HS-5 (cell line): ENCODE measurements at regions not wholly inside any gene's neighbourhood (a gene's known extent, or its start where the extent isn't known, plus 50 kb on each side); places are given as distances from the start of the nearest gene placed in this dataset.

Experiments used
- DNase-seq: peaks from one replicate; pipeline ENCODE4 v3.0.0-alpha.2; 2012; ENCODE audit warnings: low read depth

DNA sequence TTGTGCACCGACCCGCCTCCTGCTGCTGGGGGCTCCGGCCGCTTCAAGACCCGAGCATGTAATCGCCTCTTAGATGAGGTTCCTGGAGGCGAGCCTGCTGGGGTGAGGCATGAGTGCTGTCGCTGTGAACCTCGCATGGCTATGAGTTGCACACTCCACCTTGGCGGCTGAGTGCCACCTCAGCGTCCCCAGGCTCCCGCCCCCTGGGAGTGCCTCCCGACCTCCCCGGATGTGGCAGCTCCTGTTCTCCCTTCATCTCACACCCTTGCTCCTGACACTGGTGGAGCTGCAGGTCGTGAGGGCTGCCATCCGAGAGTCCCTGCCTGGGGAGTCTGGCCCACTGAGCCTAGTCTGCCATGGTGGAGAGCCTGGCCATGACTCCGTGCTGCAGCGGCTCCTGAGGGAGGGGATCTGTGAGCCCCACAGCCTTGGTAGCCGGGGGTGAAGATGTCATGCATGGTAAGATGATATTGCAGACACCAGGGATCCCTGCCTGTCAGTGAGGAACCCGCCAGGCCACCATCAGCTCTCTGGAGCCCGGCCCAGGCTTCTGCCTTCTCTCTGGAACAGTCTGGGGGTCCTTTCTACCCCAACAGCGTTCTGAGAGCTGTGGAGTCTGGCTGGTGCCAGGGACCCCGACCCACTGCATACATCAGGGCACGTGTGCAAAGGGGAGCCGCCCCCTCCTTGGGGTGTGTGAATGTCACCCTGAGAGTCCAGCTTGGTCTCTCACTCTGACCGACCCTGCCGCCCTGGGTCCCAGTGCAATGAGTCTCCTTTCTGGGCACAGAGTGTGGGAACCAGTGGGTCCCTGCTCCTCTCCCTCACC, 61.6 kb upstream of the HS6ST1 start:
- DNase-seq: no peak

- no peak for DNase-seq
Observed at GRCh38 chr2:128380961-128381938, 62.6 kb upstream of the HS6ST1 start.

DNA sequence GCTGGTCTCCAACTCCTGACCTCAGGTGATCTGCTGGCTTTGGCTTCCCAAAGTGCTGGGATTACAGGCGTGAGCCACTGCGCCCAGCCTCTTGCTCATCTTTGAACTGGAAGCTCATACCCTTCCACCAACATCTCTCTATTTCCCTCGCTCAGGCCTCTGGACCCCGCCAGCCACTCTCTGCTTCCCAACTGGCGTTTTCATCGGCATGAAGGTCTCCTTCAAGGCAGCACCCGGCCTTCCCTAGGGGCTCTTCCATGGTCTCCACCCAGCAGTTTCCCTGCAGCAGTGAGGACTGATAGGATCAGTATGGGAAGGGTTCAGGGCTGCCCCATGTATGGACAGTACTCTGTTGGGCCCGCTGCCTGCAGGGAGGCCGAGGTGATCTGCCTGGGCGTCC, 65.8 kb upstream of the HS6ST1 start:
- no peak for DNase-seq

DNA sequence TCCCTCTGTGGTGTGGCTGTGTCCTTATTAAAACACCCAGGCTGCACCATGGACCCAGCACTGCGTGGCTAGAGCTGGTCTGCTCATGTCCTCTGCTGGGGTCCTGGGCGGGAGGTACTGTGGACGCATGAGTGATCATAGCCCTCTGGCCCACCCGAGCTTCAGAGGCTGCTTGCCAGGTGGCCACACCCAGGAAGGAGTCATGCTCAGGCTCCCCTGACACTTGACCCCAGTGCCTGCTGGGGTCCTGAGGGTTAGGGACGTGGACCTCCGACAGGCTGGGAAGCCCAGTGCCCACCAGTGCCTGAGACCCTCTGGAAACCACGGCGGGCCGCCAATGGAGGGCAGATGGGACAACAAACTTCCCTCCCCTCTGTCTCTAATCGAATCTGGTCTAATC, 66.3 kb upstream of the HS6ST1 start:
- DNase-seq: no peak

DNA sequence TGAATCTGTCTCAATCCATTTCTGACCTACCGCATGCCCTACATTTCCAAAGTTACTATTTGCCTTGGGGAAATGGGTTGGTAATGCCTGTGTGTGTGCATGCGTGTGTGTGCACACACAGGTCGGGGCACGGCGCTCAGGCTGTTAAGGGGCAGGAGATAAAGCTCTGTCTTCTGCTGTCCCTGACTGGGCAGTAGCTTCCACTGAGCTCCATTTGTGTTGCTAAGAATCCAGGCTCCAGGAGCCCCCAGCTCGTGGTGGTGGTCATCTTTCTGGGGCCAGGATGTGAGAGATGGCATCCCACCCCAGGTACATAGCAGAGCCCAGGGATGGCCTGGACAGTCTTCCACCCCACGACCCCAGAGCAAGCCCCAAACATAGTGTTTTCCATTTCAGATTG, 66.7 kb upstream of the HS6ST1 start:
- no peak for DNase-seq

DNA sequence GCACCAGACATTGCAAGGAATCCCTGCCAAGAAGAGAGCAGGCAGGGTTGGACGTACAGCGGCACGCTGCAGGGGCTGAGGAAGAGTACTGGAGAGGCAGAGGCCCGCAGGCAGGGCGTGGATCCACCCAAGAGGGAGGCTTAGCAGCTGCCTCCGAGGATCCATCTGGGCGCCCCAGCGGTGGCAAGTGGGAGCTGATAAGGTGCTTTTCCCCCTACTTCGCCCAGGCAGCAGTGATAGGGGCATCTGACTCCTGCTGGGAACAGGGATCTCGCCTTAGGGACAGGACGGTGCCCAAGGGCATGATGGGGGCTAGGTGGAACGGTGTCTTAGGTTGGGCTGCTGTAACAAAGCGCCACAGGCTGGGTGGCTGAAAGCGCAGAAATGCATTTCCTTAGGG, 67.4 kb upstream of the HS6ST1 start:
- DNase-seq: no peak

- no peak for DNase-seq
Observed at GRCh38 chr2:128388499-128388941, 69.9 kb upstream of the HS6ST1 start.

GRCh38 chr2:128389388-128390086, 70.9 kb upstream of the HS6ST1 start:
- no peak for DNase-seq

GRCh38 chr2:128390256-128390990, 71.8 kb upstream of the HS6ST1 start:
- no peak for DNase-seq

DNA sequence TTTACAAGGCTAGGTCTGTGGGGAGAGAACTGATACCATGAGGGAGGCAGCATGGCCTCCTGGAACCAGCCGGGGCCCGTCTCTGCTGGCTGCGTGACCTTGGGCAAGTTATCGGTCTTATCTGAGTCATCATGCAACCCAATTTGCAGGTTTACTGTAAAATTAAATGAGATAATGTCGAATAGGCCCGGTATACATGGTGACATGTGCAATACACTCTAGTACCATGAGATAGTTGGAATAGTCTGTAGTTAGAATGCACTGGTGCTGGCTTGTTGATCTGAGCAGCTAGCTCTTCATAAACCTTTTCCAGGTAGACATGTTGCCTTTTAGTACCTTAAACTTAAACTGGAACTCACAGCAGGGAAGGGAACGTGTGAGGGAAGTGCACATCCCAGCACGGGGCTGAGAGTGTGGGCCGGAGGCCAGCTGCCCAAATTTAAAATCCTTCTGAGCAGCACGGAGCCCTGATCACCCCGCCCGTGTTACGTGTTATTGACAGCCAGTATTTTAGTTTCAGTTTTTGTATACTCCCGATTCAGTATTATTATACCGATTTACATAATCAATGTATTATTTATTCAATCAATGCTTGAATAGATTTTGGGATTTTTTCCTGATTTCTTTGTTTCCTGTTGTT, 72.4 kb upstream of the HS6ST1 start:
- no peak for DNase-seq

DNA sequence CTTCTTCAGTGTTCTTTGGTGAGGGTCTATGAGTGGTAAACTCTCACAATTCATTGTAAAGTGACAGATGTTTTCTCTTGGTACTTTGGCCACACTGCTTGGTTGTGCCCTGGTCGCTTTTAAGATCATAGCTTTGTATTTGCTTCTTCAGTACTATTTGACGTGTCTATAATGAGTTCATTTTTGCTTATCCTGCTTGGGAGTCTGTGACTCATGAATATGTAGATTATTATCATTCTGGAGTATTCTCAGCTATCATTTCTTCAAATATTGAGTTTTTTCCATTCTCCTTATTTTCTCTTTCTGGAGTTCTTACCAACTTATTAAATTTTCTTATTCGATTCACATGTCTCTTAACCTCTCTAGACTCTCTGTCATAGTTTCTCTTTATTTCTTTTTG, 73.0 kb upstream of the HS6ST1 start:
- no peak for DNase-seq

GRCh38 chr2:128392207-128392606, 73.5 kb upstream of the HS6ST1 start:
- DNase-seq: no peak

DNA sequence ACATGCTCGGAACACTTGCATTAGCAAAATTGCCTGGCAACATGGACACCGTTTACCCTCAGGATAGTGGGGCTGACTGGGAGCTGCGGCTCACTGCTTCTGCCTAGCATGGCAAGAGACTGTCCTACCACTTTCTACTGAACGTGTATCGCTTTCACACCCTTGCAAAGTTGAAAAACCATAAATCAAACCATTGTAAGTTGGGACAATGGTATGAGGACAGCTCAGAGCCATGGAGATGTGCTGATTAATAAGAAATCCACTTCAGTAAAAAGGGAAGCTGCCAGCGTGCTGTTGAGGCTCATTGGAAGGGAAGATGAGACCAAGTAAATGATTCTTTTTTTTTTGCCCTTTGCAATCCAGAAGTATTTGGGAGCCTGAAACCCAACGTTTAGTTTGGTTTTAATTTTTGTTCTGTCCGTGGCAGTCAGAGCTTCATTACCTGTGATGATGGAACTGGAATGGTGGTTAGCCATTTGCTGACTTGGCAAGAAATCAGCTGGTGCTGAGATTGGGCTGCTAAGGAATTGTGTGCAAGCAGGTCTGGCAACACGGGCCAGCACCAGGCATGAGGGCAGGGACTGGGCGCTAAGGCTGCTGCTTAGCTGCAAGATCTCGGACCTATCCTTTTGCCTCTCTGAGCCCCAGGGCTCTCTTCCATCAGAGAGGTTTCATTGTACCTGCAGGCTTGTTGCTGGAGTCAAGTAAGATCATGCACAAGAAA, 75.5 kb upstream of the HS6ST1 start:
- DNase-seq: no peak

GRCh38 chr2:128395196-128395595, 76.5 kb upstream of the HS6ST1 start:
- DNase-seq: no peak

DNA sequence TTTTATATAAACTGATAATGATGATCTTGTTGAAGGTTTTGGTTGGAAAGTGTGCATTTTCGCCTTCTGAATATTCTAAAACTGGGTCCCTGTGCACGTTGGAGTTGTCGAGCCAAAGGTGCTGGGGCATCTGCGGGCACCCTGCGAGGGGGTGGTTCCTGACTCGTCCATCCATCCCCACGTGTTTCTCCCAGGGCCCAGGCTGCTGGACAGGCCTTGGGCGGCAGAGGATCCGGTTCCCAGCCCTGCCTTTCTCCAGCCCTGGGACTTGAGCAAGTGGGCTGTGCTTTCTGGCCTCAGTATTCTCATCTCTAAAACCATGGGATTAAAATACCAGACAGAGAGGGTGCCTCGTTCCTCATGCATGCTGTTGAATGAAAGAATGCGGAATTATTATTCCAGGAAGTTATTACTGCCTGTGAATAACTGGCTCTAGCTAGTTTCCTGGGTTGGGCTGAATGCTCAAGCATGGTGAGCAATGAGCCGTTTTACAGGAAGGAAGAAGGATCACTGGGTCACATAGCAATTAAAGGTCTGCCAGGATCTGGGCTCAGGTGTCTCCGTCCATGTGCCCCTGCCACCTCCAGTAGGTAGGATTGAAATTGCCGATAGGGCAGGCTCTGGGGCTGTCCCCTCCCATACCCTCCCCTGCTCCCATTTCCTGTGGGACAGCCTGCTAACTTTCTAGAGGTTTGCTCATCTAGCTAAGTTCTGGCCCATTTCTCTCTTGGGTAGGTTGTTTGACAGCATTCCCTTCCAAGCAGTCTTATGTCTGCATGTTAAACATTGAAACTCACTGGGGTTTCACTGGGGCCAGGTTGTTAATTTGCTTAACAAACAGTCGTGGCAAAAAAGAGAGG, 77.2 kb upstream of the HS6ST1 start:
- DNase-seq: no peak

GRCh38 chr2:128396500-128396891, 77.8 kb upstream of the HS6ST1 start:
- no peak for DNase-seq

DNA sequence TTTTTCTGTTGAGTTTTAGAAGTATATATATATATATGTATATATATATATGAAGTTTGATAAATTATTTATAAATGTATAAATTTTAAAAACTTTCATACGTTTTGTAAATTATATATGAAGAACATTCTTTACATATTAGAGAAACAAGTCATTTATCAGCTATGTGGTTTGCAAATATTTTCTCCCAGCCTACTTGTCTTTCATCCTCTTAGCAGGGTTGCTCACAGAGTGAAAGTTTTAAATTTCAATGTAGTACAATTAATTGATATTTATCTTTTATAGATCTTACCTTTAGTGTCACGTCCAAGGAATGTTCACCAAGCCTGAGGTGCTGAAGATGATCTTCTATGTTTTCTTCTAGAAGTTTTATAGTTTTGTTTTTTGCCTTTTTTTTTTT, 78.3 kb upstream of the HS6ST1 start:
- DNase-seq: no peak

DNA sequence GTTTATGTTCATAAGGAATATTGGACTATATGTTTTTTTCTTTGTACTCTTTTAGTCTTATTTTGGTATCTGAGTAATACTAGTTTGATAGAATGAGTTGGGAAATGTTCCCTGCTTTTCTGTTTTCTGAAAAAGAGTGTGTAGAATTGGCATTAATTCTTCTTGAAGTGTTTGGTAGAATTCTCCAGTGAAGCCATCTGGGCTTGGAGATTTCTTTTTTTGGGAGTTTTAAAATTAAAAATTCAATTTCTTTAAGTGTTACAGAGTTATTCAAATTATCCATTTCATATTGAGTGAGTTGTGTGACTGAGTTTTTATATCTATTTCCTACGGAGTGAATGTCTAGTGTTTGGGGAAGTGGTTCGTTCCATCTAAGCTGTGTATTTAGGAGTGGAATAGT, 80.6 kb upstream of the HS6ST1 start:
- DNase-seq: no peak

- no peak for DNase-seq
Observed at GRCh38 chr2:128399690-128400291, 81.1 kb upstream of the HS6ST1 start.
